VCaP (cell line): ENCODE measurements at regions not wholly inside any gene's neighbourhood (a gene's known extent, or its start where the extent isn't known, plus 50 kb on each side); places are given as distances from the start of the nearest gene placed in this dataset.

Source experiments
- H3K27ac ChIP-seq: fragments of 450-650 bp; 2 replicates; pipeline ENCODE4 v1.5.1; 2017
- CTCF ChIP-seq: fragments of 450-650 bp; conservative IDR thresholded peaks from 2 replicates; pipeline ENCODE4 v1.5.1; 2017; ENCODE audit warnings: mild to moderate bottlenecking, moderate library complexity

DNA sequence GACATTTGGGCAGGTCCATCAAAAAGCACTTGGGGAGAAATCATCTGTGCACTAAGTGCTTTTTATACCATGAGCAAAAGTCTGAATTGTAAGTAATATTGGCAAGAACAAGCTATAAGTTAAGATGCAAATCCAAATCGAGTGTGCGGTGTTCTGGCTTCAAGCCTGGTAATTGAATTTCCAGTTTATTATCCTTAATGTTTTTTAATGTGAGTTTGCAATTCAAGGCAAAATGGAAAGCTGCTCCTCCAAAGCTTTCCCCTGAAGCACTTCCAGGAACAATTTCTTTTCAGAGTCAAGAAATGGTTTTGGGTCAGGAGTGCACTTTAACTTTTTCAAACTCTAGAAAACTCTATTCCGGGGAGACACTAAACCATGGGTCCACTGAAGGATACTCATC is 445.7 kb downstream of the TOX3 start:
- no peak for TF ChIP-seq CTCF
- no peak overlapping the region for H3K27ac ChIP-seq

DNA sequence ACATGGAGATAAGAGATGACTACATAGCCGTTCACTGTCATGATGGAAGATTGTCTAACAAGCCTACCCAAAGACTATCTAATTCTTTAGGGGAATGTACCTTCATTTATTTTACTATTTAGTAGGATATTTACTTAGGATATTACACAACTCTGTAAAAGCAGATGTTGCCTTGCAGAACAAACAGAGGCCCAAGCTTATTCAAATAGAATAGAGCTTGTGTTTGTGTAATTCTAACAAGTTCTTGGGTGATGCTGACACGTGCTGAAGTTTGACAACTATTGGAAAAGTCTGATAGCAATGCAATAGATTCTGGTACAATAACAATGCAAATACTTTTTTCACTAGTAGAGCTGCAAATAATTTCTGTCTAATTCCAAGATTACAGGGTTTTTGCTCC is 447.6 kb downstream of the TOX3 start:
- peak overlapping the region; percentile 52 for H3K27ac ChIP-seq
- no peak for TF ChIP-seq CTCF

- TF ChIP-seq CTCF, result no peak
- no peak overlapping the region for H3K27ac ChIP-seq
Measured at GRCh38 chr16:52095471-52095870, 451.5 kb downstream of the TOX3 start.

DNA sequence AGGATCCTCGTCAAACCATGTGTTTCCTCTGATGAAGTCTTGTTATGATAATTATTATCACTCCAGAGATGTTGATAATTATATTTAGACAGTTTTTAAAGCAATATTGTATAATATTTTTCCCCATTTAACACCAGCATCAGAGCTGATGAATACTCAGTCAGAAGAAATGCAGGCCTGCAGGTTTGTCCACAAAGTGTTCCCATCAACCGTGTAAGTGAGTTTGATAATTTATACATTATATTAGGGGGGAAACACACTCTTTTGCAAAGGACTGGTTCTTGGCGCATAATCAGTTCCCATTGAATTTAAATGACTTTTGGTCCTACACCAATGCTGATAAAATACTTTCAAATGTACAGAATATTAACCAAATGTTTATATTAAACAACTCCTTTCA is 454.8 kb downstream of the TOX3 start:
- no peak for TF ChIP-seq CTCF
- no peak overlapping the region for H3K27ac ChIP-seq

DNA sequence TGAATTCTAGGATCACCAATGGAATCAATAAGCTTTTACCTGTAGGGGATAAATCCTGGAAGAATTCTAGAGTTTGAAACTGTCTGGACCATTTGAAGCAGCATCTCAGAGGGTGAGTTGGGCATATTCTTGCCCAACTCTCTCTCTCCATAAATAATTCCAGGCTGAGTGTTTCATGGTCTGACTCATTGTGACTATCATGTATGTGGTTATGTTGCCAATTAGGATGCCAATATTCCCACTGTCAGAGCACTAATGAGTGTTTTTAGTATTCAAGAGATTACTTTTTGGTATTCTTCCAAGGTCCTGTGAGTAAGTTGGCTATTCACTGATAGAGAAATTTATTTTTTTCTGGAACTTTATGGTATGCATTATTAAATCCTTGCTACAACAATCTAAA is 456.9 kb downstream of the TOX3 start:
- H3K27ac ChIP-seq, result no peak overlapping the region

GRCh38 chr16:52089476-52089875 is 457.5 kb downstream of the TOX3 start:
- no peak overlapping the region for H3K27ac ChIP-seq

More for the DNA sequence above, 456.9 kb downstream of the TOX3 start:
- no peak for TF ChIP-seq CTCF

GRCh38 chr16:52086901-52087300 is 460.0 kb downstream of the TOX3 start:
- no peak overlapping the region for H3K27ac ChIP-seq
- TF ChIP-seq CTCF, result no peak

More at GRCh38 chr16:52089476-52089875, 457.5 kb downstream of the TOX3 start:
- no peak for TF ChIP-seq CTCF
